ENCODE measurements at regions not wholly inside any gene's neighbourhood (a gene's known extent, or its start where the extent isn't known, plus 50 kb on each side); places are given as distances from the start of the nearest gene placed in this dataset.

GRCh38 chr18:76252880-76253279 lies 242.2 kb downstream of the ZNF516 start:
- TF ChIP-seq POLR2A (IDR thresholded peaks at IDR 0.05) (no peak), CTCF (IDR thresholded peaks at IDR 0.05) (no peak), POLR2AphosphoS5 (IDR thresholded peaks at IDR 0.05) (no peak), EP300 (IDR thresholded peaks at IDR 0.05) (no peak)
- Histone ChIP-seq H3K9me3 (no peaks in the 10 kb centered on the region), H3K4me3 (no peak overlapping the region), H3K4me1 (no peaks in the 10 kb centered on the region), H3K36me3 (no peaks in the 10 kb centered on the region), H3K27me3 (peaks cover 3% of the 10 kb centered on the region), H3K27ac (no peak overlapping the region)
- 38% methylated on average over 3 of the region's 3 CpGs for WGBS
- no peak for DNase-seq (ENCODE audit: low spot score in 2 of 2)

GRCh38 chr18:76252139-76252538 lies 242.9 kb downstream of the ZNF516 start:
- no peaks in the 10 kb centered on the region for H3K4me1 ChIP-seq
- no peak overlapping the region for H3K27ac ChIP-seq
- H3K9me3 ChIP-seq = no peaks in the 10 kb centered on the region
- 76% methylated on average over 2 of the region's 2 CpGs for WGBS
- no peak for TF ChIP-seq CTCF (IDR thresholded peaks at IDR 0.05)
- no peak for TF ChIP-seq POLR2AphosphoS5 (IDR thresholded peaks at IDR 0.05)
- TF ChIP-seq POLR2A (IDR thresholded peaks at IDR 0.05) = no peak
- no peak for TF ChIP-seq EP300 (IDR thresholded peaks at IDR 0.05)
- no peaks in the 10 kb centered on the region for H3K36me3 ChIP-seq
- DNase-seq (ENCODE audit: low spot score in 2 of 2) = no peak
- H3K27me3 ChIP-seq = peaks cover 3% of the 10 kb centered on the region
- no peak overlapping the region for H3K4me3 ChIP-seq

GRCh38 chr18:76251691-76252090 lies 243.4 kb downstream of the ZNF516 start:
- Histone ChIP-seq H3K4me3 (no peak overlapping the region), H3K9me3 (no peaks in the 10 kb centered on the region), H3K27me3 (peaks cover 3% of the 10 kb centered on the region), H3K36me3 (no peaks in the 10 kb centered on the region), H3K4me1 (no peaks in the 10 kb centered on the region), H3K27ac (no peak overlapping the region)
- 62% methylated on average over 11 of the region's 11 CpGs for WGBS
- no peak for DNase-seq (ENCODE audit: low spot score in 2 of 2)
- no peak for TF ChIP-seq EP300 (IDR thresholded peaks at IDR 0.05)
- TF ChIP-seq CTCF (IDR thresholded peaks at IDR 0.05) = no peak
- no peak for TF ChIP-seq POLR2A (IDR thresholded peaks at IDR 0.05)
- no peak for TF ChIP-seq POLR2AphosphoS5 (IDR thresholded peaks at IDR 0.05)

GRCh38 chr18:76246590-76246989 lies 248.5 kb downstream of the ZNF516 start:
- no peaks in the 10 kb centered on the region for H3K36me3 ChIP-seq
- WGBS = 67% methylated on average over 4 of the region's 4 CpGs
- no peaks in the 10 kb centered on the region for H3K27me3 ChIP-seq
- no peak overlapping the region for H3K4me3 ChIP-seq
- no peak for DNase-seq (ENCODE audit: low spot score in 2 of 2)
- H3K27ac ChIP-seq = no peak overlapping the region
- no peak for TF ChIP-seq EP300 (IDR thresholded peaks at IDR 0.05)
- no peak for TF ChIP-seq POLR2AphosphoS5 (IDR thresholded peaks at IDR 0.05)
- TF ChIP-seq CTCF (IDR thresholded peaks at IDR 0.05) = no peak
- TF ChIP-seq POLR2A (IDR thresholded peaks at IDR 0.05) = no peak
- H3K9me3 ChIP-seq = no peaks in the 10 kb centered on the region
- no peaks in the 10 kb centered on the region for H3K4me1 ChIP-seq

- WGBS = 55% methylated on average over 12 of the region's 12 CpGs
These were observed 260.4 kb downstream of the ZNF516 start for GRCh38 chr18:76234676-76235060.

More at GRCh38 chr18:76234676-76235060, 260.4 kb downstream of the ZNF516 start:
- Histone ChIP-seq H3K4me3 (no peak overlapping the region), H3K36me3 (no peaks in the 10 kb centered on the region), H3K27me3 (no peaks in the 10 kb centered on the region), H3K27ac (no peak overlapping the region), H3K9me3 (peaks cover 5% of the 10 kb centered on the region), H3K4me1 (no peaks in the 10 kb centered on the region)
- DNase-seq (ENCODE audit: low spot score in 2 of 2) = no peak
- TF ChIP-seq POLR2AphosphoS5 (IDR thresholded peaks at IDR 0.05) (no peak), CTCF (IDR thresholded peaks at IDR 0.05) (no peak), EP300 (IDR thresholded peaks at IDR 0.05) (no peak)

Measured in suprapubic skin (tissue), 4 donors.